Activated CD4-positive, alpha-beta T cell treated with anti-CD3 and anti-CD28 coated beads, Interleukin-2, amount 50 U/mL, for 48 hours (primary cell): ENCODE measurements at regions not wholly inside any gene's neighbourhood (a gene's known extent, or its start where the extent isn't known, plus 50 kb on each side); places are given as distances from the start of the nearest gene placed in this dataset.

Source experiments
- DNase-seq, 2 experiments: peaks; one replicate each; pipeline ENCODE4 v3.0.0-alpha.2; 2020

- DNase-seq, result no peak
These were observed 85.3 kb upstream of the FYN start for GRCh38 chr6:111958534-111958933.

GRCh38 chr6:111959766-111960165 lies 86.5 kb upstream of the FYN start:
- DNase-seq, result no peak

- no peak for DNase-seq
These were observed 86.8 kb upstream of the CCN6 start for GRCh38 chr6:111967131-111967530.

DNA sequence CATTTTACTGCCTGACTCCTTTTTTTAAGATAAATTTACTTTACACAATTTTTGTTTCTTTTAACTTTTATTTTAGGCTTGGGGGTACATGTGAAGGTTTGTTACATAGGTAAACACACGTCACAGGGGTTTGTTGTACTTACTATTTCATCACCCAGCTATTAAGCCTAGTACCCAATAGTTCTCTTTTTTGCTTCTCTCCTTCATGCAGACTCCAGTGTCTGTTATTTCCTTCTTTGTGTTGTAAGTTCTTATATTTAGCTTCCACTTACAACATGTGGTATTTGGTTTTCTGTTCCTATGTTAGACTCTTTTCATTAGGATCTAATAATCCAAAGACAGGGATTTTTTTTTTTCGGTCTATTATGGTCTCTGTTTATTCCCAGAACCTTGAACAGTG lies 83.5 kb upstream of the CCN6 start:
- no peak for DNase-seq

GRCh38 chr6:111971181-111971841 lies 82.6 kb upstream of the CCN6 start:
- DNase-seq, result no peak

DNA sequence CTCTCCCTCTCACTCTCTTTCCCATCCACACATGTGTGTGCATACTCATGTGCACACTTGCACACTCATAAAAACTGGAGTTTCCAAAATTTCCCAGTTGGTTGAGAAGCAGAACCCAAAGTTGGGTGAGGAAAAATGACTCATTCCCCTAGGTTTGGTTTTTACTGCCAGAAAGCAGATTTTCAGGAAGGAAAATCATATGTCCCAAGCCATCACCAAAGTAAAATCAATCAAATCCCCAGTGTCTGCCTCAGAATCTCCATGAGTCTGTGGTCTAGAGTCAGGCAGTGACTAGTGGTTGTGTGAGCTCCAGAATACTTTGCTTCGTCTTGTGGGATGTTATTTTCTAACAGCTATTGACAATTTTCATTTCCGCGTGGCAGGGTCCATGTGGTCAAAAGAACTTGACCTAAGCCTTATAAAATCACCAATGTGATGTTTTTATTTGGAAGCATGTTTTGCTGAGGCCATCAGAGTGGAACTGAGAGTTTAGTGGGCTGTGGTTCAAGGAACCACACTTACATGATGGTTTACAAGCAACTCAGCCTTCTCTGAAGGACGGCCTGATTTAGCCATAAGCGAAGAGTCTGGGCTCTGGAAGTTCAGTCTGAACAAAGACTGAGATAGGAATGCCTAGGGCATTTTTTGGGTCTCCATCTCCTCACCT lies 81.9 kb upstream of the CCN6 start:
- no peak for DNase-seq

DNA sequence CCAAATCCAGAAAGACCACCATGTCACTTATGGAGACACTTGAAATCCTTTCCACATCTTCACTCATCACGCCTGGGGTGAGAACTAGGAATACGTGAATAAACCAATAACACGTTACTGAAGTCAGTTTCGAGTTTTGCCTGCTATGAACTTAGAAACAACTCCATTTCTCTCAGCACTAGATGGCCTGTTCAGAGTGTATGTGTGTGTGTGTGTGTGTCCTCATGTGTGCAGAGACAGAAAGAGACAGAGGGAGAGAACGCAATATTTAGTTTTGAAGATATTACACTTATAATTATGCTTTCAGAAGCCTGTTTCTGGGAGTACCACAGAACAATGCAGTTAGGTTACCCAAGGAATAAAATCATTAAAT lies 81.2 kb upstream of the CCN6 start:
- no peak for DNase-seq

DNA sequence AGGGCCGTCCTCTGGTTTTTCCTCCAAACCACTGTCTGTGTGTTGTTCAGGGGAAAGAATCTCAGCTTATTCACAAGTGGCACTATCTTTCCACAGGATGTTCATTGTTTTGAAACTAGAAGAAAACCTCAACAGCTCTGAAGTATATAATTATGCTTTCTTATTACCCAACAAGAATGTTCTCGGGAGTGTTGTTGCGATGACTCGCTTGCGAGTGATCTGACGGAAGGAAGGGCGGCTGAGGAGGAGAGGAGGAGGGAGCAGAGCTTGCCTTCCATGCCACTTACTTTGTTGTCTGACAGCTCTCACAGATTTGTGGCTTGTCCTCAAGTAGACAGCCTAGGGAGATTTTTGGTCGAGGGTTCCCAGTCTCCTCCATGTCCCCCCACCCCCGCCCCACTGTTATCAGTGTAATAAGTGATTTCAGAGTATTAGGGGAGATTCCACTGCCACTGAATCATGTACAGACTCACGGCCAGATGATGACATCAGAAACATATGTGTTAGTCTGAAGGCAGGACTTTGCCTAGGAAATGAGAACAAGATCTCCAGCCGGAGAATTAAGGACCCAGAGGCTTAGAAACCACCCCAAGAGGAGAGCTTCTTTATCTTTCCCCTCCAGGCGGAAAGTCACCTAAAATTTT lies 80.7 kb upstream of the CCN6 start:
- DNase-seq, result peak; percentile 64 to 71

DNA sequence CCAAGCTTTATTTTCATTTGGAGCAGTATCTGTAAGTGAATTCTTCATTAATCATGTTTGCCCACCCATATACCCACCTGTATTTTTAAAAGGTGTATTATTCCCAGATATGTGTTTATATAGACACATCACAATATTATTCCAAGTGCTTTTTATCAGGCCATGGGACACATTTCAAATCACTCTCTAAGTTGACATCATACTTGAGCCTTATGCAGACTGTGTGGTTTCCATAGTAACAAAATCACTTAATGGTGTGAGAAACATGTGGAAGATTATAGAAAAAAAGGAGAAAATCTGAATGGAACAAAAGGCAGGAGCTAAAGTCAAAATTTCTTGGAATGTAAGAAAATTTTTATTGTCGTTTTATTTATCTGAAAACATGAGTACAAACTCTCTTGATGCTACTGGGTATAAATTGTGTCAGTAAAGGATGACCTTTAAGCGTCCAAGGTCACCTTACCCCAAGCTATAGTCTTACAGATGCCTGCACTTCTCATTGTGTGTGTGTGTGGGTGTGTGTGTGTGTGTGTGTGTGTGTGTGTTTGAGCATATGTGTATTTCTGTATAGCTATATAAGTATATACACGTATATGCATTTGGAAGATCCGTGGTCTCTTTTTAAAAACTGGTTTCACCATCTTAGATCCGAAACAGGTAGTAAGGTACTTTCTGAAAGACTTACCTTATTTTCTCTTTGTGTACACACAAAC lies 79.8 kb upstream of the CCN6 start:
- DNase-seq, result no peak

DNA sequence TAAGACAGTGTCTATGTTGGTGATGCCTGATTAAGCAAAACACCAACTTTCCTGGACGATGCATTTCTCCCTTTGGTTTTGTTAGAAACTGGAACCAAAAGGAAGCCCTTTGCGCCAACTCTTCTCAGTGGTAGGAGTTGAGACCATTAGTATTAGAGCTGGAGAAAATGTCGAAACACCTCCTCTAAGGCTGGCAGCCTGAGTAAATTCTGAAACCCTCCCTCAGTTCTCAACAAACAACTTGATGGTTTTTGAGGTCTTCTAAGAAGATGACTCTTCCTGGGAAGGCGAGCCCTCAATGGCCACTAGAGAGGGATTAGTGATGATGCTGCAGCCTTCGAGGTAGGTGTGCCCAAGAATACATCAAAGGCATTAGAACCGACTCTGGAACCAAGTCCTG lies 78.4 kb upstream of the CCN6 start:
- DNase-seq, result peak in 1 of 2 experiments; percentile 53

- no peak for DNase-seq
These were observed 77.8 kb upstream of the CCN6 start for GRCh38 chr6:111976139-111976538.

GRCh38 chr6:111978532-111979149 lies 75.3 kb upstream of the CCN6 start:
- no peak for DNase-seq

- DNase-seq, result no peak
These were observed 74.3 kb upstream of the CCN6 start for GRCh38 chr6:111979633-111980032.

DNA sequence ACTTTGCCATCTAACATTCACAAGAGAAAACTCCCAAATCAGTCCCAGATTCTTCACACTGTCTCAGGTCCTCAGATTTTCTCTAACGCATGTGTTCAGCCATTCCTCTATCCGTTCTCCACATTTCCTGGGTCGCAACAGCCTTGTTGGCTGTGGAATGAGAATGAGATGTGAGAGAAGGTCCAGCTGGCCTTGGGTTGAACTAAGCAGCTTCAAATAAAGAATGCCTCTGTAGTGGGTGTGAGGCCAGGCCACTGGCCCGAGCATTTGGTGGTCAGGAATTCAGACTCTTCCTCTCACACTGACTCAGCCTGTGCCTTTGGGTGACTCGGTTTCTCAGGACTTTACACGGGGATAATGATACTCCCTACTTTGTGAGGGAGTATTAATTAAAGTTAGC lies 73.8 kb upstream of the CCN6 start:
- no peak for DNase-seq

DNA sequence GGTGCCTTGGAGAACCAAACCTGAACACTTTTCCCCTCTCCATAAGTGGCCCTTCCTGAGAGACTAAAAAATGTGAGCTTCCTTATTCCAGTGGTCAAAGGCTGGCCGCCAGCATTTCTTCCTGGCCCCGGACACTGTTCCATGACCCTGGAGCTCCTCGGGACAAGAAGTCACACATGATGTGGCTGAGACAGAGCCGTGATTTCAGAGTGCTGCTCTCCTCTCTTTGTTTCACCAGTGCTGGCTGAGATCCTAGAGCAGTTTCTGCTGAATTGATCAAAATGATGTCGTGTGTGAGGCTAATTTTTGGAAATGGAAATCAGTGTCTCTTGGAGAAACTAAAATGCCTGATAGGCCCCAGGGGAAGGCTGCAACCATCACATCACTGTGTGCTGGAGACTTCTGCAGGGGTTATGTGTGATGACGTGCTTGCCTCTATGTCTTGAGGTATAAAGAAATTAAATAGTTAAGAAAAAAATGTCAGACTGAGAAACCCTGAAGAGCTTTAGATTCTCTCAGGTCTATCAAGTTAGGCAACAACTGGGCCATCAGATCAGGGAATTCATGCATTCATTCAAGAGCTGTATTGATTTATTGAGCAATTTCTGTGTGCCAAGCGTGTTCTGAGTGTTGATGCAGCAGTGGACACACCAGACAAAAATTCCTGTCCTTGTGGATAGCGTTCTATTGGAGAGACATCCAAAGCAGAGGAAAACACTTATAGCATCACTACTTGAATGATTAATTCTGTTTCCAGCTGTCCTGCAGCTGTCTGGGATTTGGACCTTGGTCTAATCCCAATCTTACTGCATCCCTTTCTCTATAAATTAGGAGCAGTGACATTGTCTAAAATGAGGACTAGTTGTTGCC lies 72.7 kb upstream of the CCN6 start:
- no peak for DNase-seq

DNA sequence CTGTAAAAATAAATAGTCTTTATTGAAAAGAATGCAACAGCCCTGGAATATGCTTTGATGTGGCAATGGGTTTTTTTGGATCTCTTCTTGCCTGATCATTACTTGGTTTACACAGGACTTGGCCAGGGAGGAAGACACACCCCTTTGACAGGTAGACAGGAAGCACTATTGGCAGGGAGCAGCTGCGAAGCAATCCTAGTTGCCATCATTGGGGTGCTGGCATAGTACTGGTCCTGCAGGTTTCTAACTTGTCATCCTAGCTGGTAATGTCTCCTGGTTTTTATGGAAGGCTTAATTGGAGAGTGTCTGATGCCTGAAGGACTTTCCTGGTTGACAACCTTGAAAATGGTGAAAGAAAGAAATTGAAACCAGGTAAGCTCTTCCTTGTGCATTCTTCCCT lies 71.2 kb upstream of the CCN6 start:
- no peak for DNase-seq

- no peak for DNase-seq
These were observed 70.7 kb upstream of the CCN6 start for GRCh38 chr6:111983193-111983592.

- DNase-seq, result peak in 1 of 2 experiments; percentile 46
These were observed 69.8 kb upstream of the CCN6 start for GRCh38 chr6:111984081-111984480.

- no peak for DNase-seq
These were observed 69.2 kb upstream of the CCN6 start for GRCh38 chr6:111984516-111985201.

- DNase-seq, result peak in 1 of 2 experiments; percentile 49
These were observed 68.6 kb upstream of the CCN6 start for GRCh38 chr6:111985202-111985731.

DNA sequence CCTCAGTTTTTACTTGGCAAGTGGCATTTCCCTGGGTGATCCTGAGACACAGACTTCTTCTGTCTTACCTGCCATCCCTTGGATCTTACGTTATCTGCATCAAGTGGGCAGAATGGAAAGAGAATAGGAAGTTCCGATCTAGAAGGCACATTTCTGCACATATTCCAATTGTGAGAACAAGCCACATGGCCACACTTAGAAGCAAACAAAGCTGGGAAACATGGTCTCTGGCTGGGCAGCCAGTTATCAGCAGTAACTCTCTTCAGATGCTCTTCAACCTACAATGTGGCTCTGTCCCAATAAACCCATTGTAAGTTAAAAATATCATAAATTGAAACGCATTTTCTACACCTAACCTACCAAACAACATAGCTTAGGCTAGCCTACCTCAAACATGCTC lies 67.3 kb upstream of the CCN6 start:
- no peak for DNase-seq
